DOHH2 (cell line): ENCODE measurements at regions not wholly inside any gene's neighbourhood (a gene's known extent, or its start where the extent isn't known, plus 50 kb on each side); places are given as distances from the start of the nearest gene placed in this dataset.

ENCODE experiments used
- CTCF ChIP-seq: fragments of 200-600 bp; sonication (generic); IDR thresholded peaks from one replicate; pipeline ENCODE4 v1.5.1; 2014; ENCODE audit warnings: antibody characterized with exemption, mild to moderate bottlenecking, low read depth, low read length; ENCODE audit not compliant: poor library complexity, severe bottlenecking
- EZH2phosphoT487 ChIP-seq: fragments of 200-600 bp; sonication (generic); IDR thresholded peaks from 2 replicates; pipeline ENCODE4 v1.6.1; 2017; ENCODE audit warnings: borderline replicate concordance, mild to moderate bottlenecking, antibody characterized with exemption, low read length, moderate library complexity, mixed read lengths

- TF ChIP-seq CTCF = no peak
- TF ChIP-seq EZH2phosphoT487 = no peak
Observed at GRCh38 chr3:20696388-20697150, 510.6 kb upstream of the SGO1 start.
